Esophagus muscularis mucosa (tissue), 4 donors: ENCODE measurements at regions not wholly inside any gene's neighbourhood (a gene's known extent, or its start where the extent isn't known, plus 50 kb on each side); places are given as distances from the start of the nearest gene placed in this dataset.

Experiments used
- DNase-seq: peaks from one replicate; pipeline ENCODE4 v3.0.0-alpha.2; 2017; ENCODE audit errors: extremely low spot score
- H3K27ac ChIP-seq, 4 donors: fragments of 200-600 bp; sonication (generic); replicated peaks in 1 of 4; 1 replicate in 3 of 4; 2 replicates in 1 of 4; pipeline ENCODE4 v1.5.1; 2016 to 2019; ENCODE audit warnings: mild to moderate bottlenecking in 1 of 4
- H3K27me3 ChIP-seq, 4 donors: fragments of 200-600 bp; sonication (generic); one replicate each; pipeline versions ENCODE4 v1.5.1 to v1.6.0; 2016 to 2019
- H3K36me3 ChIP-seq, 4 donors: fragments of 200-600 bp; sonication (generic); one replicate each; pipeline ENCODE4 v1.5.1; 2016 to 2019
- H3K4me1 ChIP-seq, 4 donors: fragments of 200-600 bp; sonication (generic); one replicate each; pipeline ENCODE4 v1.5.1; 2016 to 2019
- H3K4me3 ChIP-seq, 4 donors: fragments of 200-600 bp; sonication (generic); 1 replicate in 2 of 4; 2 replicates in 2 of 4; pipeline ENCODE4 v1.5.1; 2016 to 2019; ENCODE audit warnings: mild to moderate bottlenecking in 4 of 4, moderate library complexity in 1 of 4
- H3K9me3 ChIP-seq, 4 donors: fragments of 200-600 bp; sonication (generic); 1 replicate in 3 of 4; 2 replicates in 1 of 4; pipeline ENCODE4 v1.5.1; 2016 to 2019
- CTCF ChIP-seq, 3 experiments: fragments of 200-600 bp in 2 of 3; fragments of 450-650 bp in 1 of 3; sonication (generic) in 2 of 3; IDR thresholded peaks; one replicate each; pipeline ENCODE4 v1.5.1; 2017 to 2019; ENCODE audit warnings: antibody characterized with exemption in 3 of 3, mild to moderate bottlenecking in 2 of 3, moderate library complexity in 1 of 3
- EP300 ChIP-seq: sonication (generic); formaldehyde crosslinking; IDR thresholded peaks from one replicate; pipeline ENCODE4 v1.6.1; 2017; ENCODE audit warnings: antibody characterized with exemption
- POLR2A ChIP-seq: fragments of 450-650 bp; IDR thresholded peaks from one replicate; pipeline ENCODE4 v1.6.1; 2017; ENCODE audit warnings: antibody characterized with exemption, moderate library complexity, mild to moderate bottlenecking, low read depth
- POLR2AphosphoS5 ChIP-seq, 2 donors: sonication (generic); formaldehyde crosslinking; IDR thresholded peaks; one replicate each; pipeline ENCODE4 v1.6.1; 2017; ENCODE audit warnings: antibody characterized with exemption in 2 of 2
- WGBS: methylation state at CpG from one replicate; pipeline ENCODE4 v1.1.5; 2018; 5-methylcytosine and 5-hydroxymethylcytosine counted together
- intact Hi-C: fragments of 100-400 bp; cut with DNase I; formaldehyde crosslinking; loops from one replicate; pipeline ENCODE4 v1.15.1; 2023

GRCh38 chr14:65993103-65993502 lies 493.1 kb upstream of the CCDC196 start:
- DNase-seq, result no peak
- H3K4me3 ChIP-seq, result no peak overlapping the region
- no peaks in the 10 kb centered on the region for H3K4me1 ChIP-seq
- no peaks in the 10 kb centered on the region for H3K36me3 ChIP-seq
- WGBS, result 88% methylated on average over 3 of the region's 3 CpGs
- intact Hi-C loops, result no loop called here
- no peak for TF ChIP-seq POLR2AphosphoS5 (IDR thresholded peaks at IDR 0.05)
- no peak for TF ChIP-seq CTCF (IDR thresholded peaks at IDR 0.05)
- no peak for TF ChIP-seq POLR2A
- TF ChIP-seq EP300, result no peak
- no peaks in the 10 kb centered on the region for H3K9me3 ChIP-seq
- no peak overlapping the region for H3K27ac ChIP-seq
- H3K27me3 ChIP-seq, result no peaks in the 10 kb centered on the region

- Histone ChIP-seq H3K36me3 (no peaks in the 10 kb centered on the region), H3K4me3 (no peak overlapping the region), H3K4me1 (no peaks in the 10 kb centered on the region), H3K9me3 (peaks cover 0 to 3% (median 0%) of the 10 kb centered on the region in 4 donors), H3K27ac (no peak overlapping the region), H3K27me3 (no peaks in the 10 kb centered on the region)
- TF ChIP-seq POLR2A (no peak), POLR2AphosphoS5 (IDR thresholded peaks at IDR 0.05) (no peak), EP300 (no peak), CTCF (IDR thresholded peaks at IDR 0.05) (no peak)
- DNase-seq, result no peak
- 75% methylated on average over 5 of the region's 5 CpGs for WGBS
- intact Hi-C loops, result no loop called here
Observed at GRCh38 chr14:65993996-65994395, 492.2 kb upstream of the CCDC196 start.

- Histone ChIP-seq H3K4me3 (no peak overlapping the region), H3K27me3 (peaks cover 0 to 3% (median 0%) of the 10 kb centered on the region in 4 donors), H3K4me1 (no peaks in the 10 kb centered on the region), H3K36me3 (no peaks in the 10 kb centered on the region), H3K9me3 (peaks cover 0 to 17% (median 7%) of the 10 kb centered on the region in 4 donors), H3K27ac (no peak overlapping the region)
- 86% methylated on average over 2 of the region's 2 CpGs for WGBS
- no peak for TF ChIP-seq CTCF (IDR thresholded peaks at IDR 0.05)
- no peak for TF ChIP-seq POLR2AphosphoS5 (IDR thresholded peaks at IDR 0.05)
- TF ChIP-seq EP300, result no peak
- TF ChIP-seq POLR2A, result no peak
- DNase-seq, result no peak
- intact Hi-C loops, result no loop called here
Observed at GRCh38 chr14:65997347-65997746, 488.8 kb upstream of the CCDC196 start.

- Histone ChIP-seq H3K4me3 (no peak overlapping the region), H3K27me3 (peaks cover 0 to 7% (median 2%) of the 10 kb centered on the region in 4 donors), H3K27ac (no peak overlapping the region), H3K9me3 (peaks cover 0 to 17% (median 7%) of the 10 kb centered on the region in 4 donors), H3K36me3 (no peaks in the 10 kb centered on the region), H3K4me1 (no peaks in the 10 kb centered on the region)
- no peak for TF ChIP-seq POLR2AphosphoS5 (IDR thresholded peaks at IDR 0.05)
- TF ChIP-seq EP300, result no peak
- TF ChIP-seq CTCF (IDR thresholded peaks at IDR 0.05), result no peak
- intact Hi-C loops, result no loop called here
- DNase-seq, result no peak
- 88% methylated on average over 1 of the region's 1 CpG for WGBS
Observed at GRCh38 chr14:65999865-66000264, 486.3 kb upstream of the CCDC196 start.

- H3K4me1 ChIP-seq, result no peaks in the 10 kb centered on the region
- no peak for TF ChIP-seq CTCF (IDR thresholded peaks at IDR 0.05)
- TF ChIP-seq POLR2A, result no peak
- no peak for TF ChIP-seq POLR2AphosphoS5 (IDR thresholded peaks at IDR 0.05)
- TF ChIP-seq EP300, result no peak
- H3K36me3 ChIP-seq, result no peaks in the 10 kb centered on the region
- peaks cover 0 to 17% (median 7%) of the 10 kb centered on the region in 4 donors for H3K9me3 ChIP-seq
- intact Hi-C loops, result no loop called here
- no peak overlapping the region for H3K4me3 ChIP-seq
- H3K27ac ChIP-seq, result no peak overlapping the region
- peaks cover 0 to 7% (median 2%) of the 10 kb centered on the region in 4 donors for H3K27me3 ChIP-seq
- DNase-seq, result no peak
- WGBS, result 66% methylated on average over 1 of the region's 1 CpG
Observed at GRCh38 chr14:66000766-66001165, 485.4 kb upstream of the CCDC196 start.
